ENCODE measurements at regions not wholly inside any gene's neighbourhood (a gene's known extent, or its start where the extent isn't known, plus 50 kb on each side); places are given as distances from the start of the nearest gene placed in this dataset.

DNA sequence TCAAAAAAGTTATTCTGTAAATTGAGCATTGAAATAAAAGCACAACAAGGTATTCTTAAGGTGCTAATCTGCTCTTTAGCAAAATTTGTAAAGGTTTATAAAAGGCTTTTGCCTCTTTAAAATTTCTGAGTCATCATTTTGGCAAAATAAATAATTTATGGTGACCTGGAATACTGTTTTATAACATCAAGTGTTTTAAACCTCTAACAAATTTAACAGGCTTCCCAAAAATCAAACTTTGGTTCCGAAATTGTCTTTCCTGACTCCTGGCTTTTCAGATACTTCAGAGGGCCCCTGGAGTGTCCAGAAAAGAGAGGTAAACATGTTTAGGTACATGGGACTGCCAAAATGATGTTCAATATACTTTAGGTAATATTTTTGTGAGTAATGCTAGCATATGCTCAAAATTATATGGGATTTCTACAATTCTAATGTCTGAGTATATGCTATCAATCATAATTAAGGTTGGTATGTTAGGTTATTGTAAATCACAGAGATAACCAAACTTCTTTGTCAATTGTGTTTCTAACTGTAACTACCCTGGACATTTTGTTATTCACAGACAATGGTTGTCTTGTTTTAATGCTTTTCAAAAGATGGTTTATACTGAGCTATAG is 160.3 kb upstream of the OLIG3 start:
- DNase-seq (ENCODE audit: low read depth in 1 of 2, low spot score in 2 of 2) (no peak), FAIRE-seq (no peak)
- Histone ChIP-seq H3K79me1 (ENCODE audit: low read depth, low read length) (no peaks in the 10 kb centered on the region), H3K36me3 (ENCODE audit: control insufficient read depth in 2 of 4, insufficient read depth in 4 of 4, low read length in 3 of 4) (peaks cover 0 to 2% (median 0%) of the 10 kb centered on the region in 4 experiments; a peak in 1 of 8 replicates), H4K20me1 (replicated peaks in 1 of 2; ENCODE audit: control insufficient read depth in 1 of 2, insufficient read depth in 2 of 2, low read length in 2 of 2) (no peaks in the 10 kb centered on the region), H3K27me3 (replicated peaks in 1 of 4; ENCODE audit: control insufficient read depth in 3 of 4, extremely low read depth in 1 of 4, insufficient read depth in 3 of 4, low read length in 3 of 4) (peaks cover 0 to 1% (median 0%) of the 10 kb centered on the region in 4 experiments; a peak in 1 of 7 replicates), H3K14ac (ENCODE audit: insufficient read length) (no peak overlapping the region), H2BK5ac (ENCODE audit: low read depth, low read length) (no peak overlapping the region), H2BK12ac (ENCODE audit: low read depth, low read length) (no peak overlapping the region), H4K8ac (ENCODE audit: extremely low read depth, insufficient read depth, low read length) (no peak overlapping the region), H3K79me2 (ENCODE audit: control insufficient read depth in 1 of 2, insufficient read depth in 2 of 2, low read length in 2 of 2) (no peaks in the 10 kb centered on the region), H3K23ac (ENCODE audit: insufficient read length) (no peak overlapping the region), H3K4me3 (ENCODE audit: extremely low read depth in 1 of 4, insufficient read depth in 2 of 4, low read depth in 3 of 4, low read length in 4 of 4) (no peak overlapping the region), H3K4ac (replicated peaks; ENCODE audit: insufficient read length, low read depth, low read length) (no peak overlapping the region), H2BK15ac (ENCODE audit: low read length) (no peak overlapping the region), H2AFZ (ENCODE audit: low read length) (no peak overlapping the region), H3K9ac (replicated peaks in 1 of 4; ENCODE audit: extremely low read depth in 1 of 4, low read depth in 3 of 4, low read length in 3 of 4) (no peak overlapping the region), H2BK20ac (ENCODE audit: low read length) (no peak overlapping the region), H3K56ac (replicated peaks; ENCODE audit: insufficient read length, low read depth, low read length) (no peak overlapping the region), H3K18ac (ENCODE audit: extremely low read depth, low read length) (no peak overlapping the region), H3K4me2 (ENCODE audit: insufficient read depth in 1 of 2, low read depth in 2 of 2, low read length in 2 of 2) (no peak overlapping the region), H4K91ac (replicated peaks; ENCODE audit: insufficient read length, low read length) (no peak overlapping the region), H3K23me2 (ENCODE audit: low read depth, low read length) (no peaks in the 10 kb centered on the region), H3K27ac (ENCODE audit: low read depth, low read length) (no peak overlapping the region), H2BK120ac (replicated peaks; ENCODE audit: low read depth, low read length) (no peak overlapping the region), H3K9me3 (ENCODE audit: insufficient read depth in 2 of 2, low read depth in 1 of 2, low read length in 1 of 2) (peaks cover 35 to 36% of the 10 kb centered on the region in 2 experiments), H4K5ac (ENCODE audit: insufficient read length, low read depth, low read length) (no peak overlapping the region), H2AK5ac (ENCODE audit: low read depth, low read length) (no peak overlapping the region), H3K4me1 (replicated peaks in 1 of 4; ENCODE audit: control insufficient read depth in 3 of 4, insufficient read depth in 4 of 4, low read length in 3 of 4) (no peaks in the 10 kb centered on the region)
- 91% methylated on average over 1 of the region's 1 CpG; no CpG with 5 or more reads in 1 of the 2 experiments for WGBS, 2 experiments (ENCODE audit: extremely low coverage in 1 of 2, insufficient coverage in 1 of 2, insufficient read length in 1 of 2, insufficient replicate concordance in 2 of 2, low coverage in 1 of 2, low lambda C conversion rate in 2 of 2, missing lambda C conversion rate in 1 of 2)
- TF ChIP-seq CREB1 (IDR thresholded peaks at IDR 0.05) (no peak), NRF1 (IDR thresholded peaks at IDR 0.05; ENCODE audit: low read depth, low read length) (no peak), CHD2 (IDR thresholded peaks at IDR 0.05; ENCODE audit: low read length) (no peak), GTF2F1 (IDR thresholded peaks at IDR 0.05; ENCODE audit: borderline replicate concordance, low read depth, low read length) (no peak), RNF2 (IDR thresholded peaks at IDR 0.05; ENCODE audit: borderline replicate concordance, low read depth, low read length, missing control alignments, poor library complexity, severe bottlenecking) (no peak), SIX5 (IDR thresholded peaks at IDR 0.05; ENCODE audit: low read depth, low read length) (no peak), BRCA1 (IDR thresholded peaks at IDR 0.05; ENCODE audit: low read depth, low read length) (no peak), SP4 (IDR thresholded peaks at IDR 0.05; ENCODE audit: low read length) (no peak), KDM4A (IDR thresholded peaks at IDR 0.05; ENCODE audit: low read depth, low read length, severe bottlenecking) (no peak), NANOG (IDR thresholded peaks at IDR 0.05; ENCODE audit: insufficient read depth, low read depth, low read length, poor library complexity, severe bottlenecking) (no peak), TEAD4 (IDR thresholded peaks at IDR 0.05; ENCODE audit: low read depth, low read length) (no peak), YY1 (IDR thresholded peaks at IDR 0.05; ENCODE audit: low read depth, low read length) (no peak), FOSL1 (IDR thresholded peaks at IDR 0.05; ENCODE audit: insufficient read depth, low read depth, low read length) (no peak)
- ChIA-PET POLR2A (ENCODE audit: partially characterized antibody) (no interaction called here), CTCF (ENCODE audit: partially characterized antibody) (interaction anchor here (1.4 kb wide), 1 partner anchor 560 kb away, joined by 3 read pairs; no protein-coding TSS in a partner anchor)

Data from H1 (cell line).